ENCODE measurements at regions not wholly inside any gene's neighbourhood (a gene's known extent, or its start where the extent isn't known, plus 50 kb on each side); places are given as distances from the start of the nearest gene placed in this dataset.

GRCh38 chr6:51118792-51119191, 300.1 kb downstream of the TFAP2B start:
- TF ChIP-seq, protein P1, sequence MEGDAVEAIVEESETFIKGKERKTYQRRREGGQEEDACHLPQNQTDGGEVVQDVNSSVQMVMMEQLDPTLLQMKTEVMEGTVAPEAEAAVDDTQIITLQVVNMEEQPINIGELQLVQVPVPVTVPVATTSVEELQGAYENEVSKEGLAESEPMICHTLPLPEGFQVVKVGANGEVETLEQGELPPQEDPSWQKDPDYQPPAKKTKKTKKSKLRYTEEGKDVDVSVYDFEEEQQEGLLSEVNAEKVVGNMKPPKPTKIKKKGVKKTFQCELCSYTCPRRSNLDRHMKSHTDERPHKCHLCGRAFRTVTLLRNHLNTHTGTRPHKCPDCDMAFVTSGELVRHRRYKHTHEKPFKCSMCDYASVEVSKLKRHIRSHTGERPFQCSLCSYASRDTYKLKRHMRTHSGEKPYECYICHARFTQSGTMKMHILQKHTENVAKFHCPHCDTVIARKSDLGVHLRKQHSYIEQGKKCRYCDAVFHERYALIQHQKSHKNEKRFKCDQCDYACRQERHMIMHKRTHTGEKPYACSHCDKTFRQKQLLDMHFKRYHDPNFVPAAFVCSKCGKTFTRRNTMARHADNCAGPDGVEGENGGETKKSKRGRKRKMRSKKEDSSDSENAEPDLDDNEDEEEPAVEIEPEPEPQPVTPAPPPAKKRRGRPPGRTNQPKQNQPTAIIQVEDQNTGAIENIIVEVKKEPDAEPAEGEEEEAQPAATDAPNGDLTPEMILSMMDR (IDR thresholded peaks at IDR 0.05), result no peak
- TF ChIP-seq EP300 (IDR thresholded peaks at IDR 0.05), result no peak

Measured in suprapubic skin (tissue), 3 donors.